Peyer's patch (tissue), 4 donors: ENCODE measurements at regions not wholly inside any gene's neighbourhood (a gene's known extent, or its start where the extent isn't known, plus 50 kb on each side); places are given as distances from the start of the nearest gene placed in this dataset.

Experiments
- POLR2A ChIP-seq, 2 donors: fragments of 450-650 bp; IDR thresholded peaks; one replicate each; pipeline ENCODE4 v1.5.1; 2017; ENCODE audit warnings: antibody characterized with exemption in 2 of 2, mild to moderate bottlenecking in 2 of 2, moderate library complexity in 2 of 2
- TF ChIP-seq, protein P1 (sequence below), 6 experiments: fragments of 450-650 bp in 4 of 6; fragments of 200-600 bp in 2 of 6; sonication (generic) in 1 of 6; IDR thresholded peaks; one replicate each; pipeline ENCODE4 v1.5.1; 2017 to 2019; ENCODE audit warnings: antibody characterized with exemption in 6 of 6, mild to moderate bottlenecking in 3 of 6, moderate library complexity in 1 of 6

DNA sequence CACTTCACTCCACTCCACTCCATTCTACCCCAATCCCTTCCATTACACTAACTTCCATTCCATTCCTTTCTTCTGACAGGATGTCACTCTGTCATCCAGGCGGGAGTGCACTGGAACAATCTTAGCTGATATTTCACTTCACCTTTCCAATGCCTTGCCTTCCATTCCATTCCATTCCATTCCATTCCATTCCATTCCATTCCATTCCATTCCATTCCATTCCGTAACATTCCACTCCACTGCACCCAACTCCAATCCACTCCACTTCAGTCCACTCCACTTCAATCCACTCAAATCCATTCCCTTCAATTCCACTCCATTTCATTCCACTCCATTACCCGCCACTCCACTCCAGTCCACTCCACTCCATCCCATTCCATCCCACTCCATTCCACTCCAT, 1099.4 kb downstream of the TSPY10 start:
- TF ChIP-seq, protein P1, sequence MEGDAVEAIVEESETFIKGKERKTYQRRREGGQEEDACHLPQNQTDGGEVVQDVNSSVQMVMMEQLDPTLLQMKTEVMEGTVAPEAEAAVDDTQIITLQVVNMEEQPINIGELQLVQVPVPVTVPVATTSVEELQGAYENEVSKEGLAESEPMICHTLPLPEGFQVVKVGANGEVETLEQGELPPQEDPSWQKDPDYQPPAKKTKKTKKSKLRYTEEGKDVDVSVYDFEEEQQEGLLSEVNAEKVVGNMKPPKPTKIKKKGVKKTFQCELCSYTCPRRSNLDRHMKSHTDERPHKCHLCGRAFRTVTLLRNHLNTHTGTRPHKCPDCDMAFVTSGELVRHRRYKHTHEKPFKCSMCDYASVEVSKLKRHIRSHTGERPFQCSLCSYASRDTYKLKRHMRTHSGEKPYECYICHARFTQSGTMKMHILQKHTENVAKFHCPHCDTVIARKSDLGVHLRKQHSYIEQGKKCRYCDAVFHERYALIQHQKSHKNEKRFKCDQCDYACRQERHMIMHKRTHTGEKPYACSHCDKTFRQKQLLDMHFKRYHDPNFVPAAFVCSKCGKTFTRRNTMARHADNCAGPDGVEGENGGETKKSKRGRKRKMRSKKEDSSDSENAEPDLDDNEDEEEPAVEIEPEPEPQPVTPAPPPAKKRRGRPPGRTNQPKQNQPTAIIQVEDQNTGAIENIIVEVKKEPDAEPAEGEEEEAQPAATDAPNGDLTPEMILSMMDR (IDR thresholded peaks at IDR 0.05), result no peak
- no peak for TF ChIP-seq POLR2A (IDR thresholded peaks at IDR 0.05)
